ENCODE measurements at regions not wholly inside any gene's neighbourhood (a gene's known extent, or its start where the extent isn't known, plus 50 kb on each side); places are given as distances from the start of the nearest gene placed in this dataset.

DNA sequence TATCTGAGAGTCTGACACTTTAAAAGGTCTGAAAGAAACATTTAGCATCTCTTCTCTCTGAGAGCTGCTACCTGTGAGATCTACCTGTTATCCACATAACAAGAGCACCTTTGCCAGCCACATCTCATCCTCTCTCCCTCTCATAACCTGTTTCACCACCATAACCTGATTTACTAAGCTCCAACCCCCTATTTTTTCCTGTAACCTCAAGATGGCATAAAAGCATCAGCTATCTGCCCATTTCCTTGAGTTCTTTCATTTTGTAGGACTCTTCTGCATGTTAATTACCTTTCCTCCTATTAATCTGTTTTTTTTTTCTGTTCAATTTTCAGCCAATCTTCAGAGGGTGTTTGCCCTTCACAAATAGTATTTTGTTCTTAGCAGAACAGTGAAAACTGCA, 136.5 kb upstream of the KCNK1 start:
- Histone ChIP-seq H3K27me3 (ENCODE audit: control insufficient read depth in 2 of 2, insufficient read depth in 2 of 2, low read length in 2 of 2) (no peaks in the 10 kb centered on the region), H3K27ac (ENCODE audit: extremely low read depth, low read depth, low read length) (no peak overlapping the region), H3K79me2 (ENCODE audit: control insufficient read depth, insufficient read depth, low read length) (no peaks in the 10 kb centered on the region), H3K4me2 (ENCODE audit: insufficient read depth, low read length) (no peak overlapping the region), H3K9me1 (ENCODE audit: control insufficient read depth, insufficient read depth, low read length) (no peaks in the 10 kb centered on the region), H2AFZ (ENCODE audit: low read depth, low read length) (no peak overlapping the region), H3K9me3 (replicated peaks; ENCODE audit: control insufficient read depth, insufficient read depth, low read depth, low read length) (no peaks in the 10 kb centered on the region), H3K4me3 (no peak overlapping the region), H3K9ac (ENCODE audit: insufficient read depth in 1 of 2, low read depth in 2 of 2, low read length in 2 of 2) (no peak overlapping the region), H3K4me1 (replicated peaks in 1 of 2; ENCODE audit: control insufficient read depth in 2 of 2, insufficient read depth in 2 of 2, low read length in 2 of 2) (no peaks in the 10 kb centered on the region), H3K36me3 (ENCODE audit: control insufficient read depth, insufficient read depth, low read length) (no peaks in the 10 kb centered on the region), H4K20me1 (replicated peaks; ENCODE audit: control insufficient read depth, insufficient read depth, low read length) (no peaks in the 10 kb centered on the region)
- in situ Hi-C loops (cut with MboI): no loop called here
- FAIRE-seq (no peak), DNase-seq (ENCODE audit: extremely low read depth in 1 of 4, low spot score in 3 of 4) (no peak), ATAC-seq (no peak)
- TF ChIP-seq, protein P1, sequence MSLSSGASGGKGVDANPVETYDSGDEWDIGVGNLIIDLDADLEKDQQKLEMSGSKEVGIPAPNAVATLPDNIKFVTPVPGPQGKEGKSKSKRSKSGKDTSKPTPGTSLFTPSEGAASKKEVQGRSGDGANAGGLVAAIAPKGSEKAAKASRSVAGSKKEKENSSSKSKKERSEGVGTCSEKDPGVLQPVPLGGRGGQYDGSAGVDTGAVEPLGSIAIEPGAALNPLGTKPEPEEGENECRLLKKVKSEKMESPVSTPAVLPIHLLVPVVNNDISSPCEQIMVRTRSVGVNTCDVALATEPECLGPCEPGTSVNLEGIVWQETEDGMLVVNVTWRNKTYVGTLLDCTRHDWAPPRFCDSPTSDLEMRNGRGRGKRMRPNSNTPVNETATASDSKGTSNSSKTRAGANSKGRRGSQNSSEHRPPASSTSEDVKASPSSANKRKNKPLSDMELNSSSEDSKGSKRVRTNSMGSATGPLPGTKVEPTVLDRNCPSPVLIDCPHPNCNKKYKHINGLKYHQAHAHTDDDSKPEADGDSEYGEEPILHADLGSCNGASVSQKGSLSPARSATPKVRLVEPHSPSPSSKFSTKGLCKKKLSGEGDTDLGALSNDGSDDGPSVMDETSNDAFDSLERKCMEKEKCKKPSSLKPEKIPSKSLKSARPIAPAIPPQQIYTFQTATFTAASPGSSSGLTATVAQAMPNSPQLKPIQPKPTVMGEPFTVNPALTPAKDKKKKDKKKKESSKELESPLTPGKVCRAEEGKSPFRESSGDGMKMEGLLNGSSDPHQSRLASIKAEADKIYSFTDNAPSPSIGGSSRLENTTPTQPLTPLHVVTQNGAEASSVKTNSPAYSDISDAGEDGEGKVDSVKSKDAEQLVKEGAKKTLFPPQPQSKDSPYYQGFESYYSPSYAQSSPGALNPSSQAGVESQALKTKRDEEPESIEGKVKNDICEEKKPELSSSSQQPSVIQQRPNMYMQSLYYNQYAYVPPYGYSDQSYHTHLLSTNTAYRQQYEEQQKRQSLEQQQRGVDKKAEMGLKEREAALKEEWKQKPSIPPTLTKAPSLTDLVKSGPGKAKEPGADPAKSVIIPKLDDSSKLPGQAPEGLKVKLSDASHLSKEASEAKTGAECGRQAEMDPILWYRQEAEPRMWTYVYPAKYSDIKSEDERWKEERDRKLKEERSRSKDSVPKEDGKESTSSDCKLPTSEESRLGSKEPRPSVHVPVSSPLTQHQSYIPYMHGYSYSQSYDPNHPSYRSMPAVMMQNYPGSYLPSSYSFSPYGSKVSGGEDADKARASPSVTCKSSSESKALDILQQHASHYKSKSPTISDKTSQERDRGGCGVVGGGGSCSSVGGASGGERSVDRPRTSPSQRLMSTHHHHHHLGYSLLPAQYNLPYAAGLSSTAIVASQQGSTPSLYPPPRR (CRISPR knock-in tag; IDR thresholded peaks at IDR 0.05; ENCODE audit: borderline replicate concordance): no peak
- TF ChIP-seq CREBBP (IDR thresholded peaks at IDR 0.05; ENCODE audit: low read depth, low read length) (no peak), RAD21 (CRISPR knock-in tag; conservative IDR thresholded peaks at IDR 0.05 in 1 of 2, IDR thresholded peaks at IDR 0.05 in 1 of 2) (peak; percentile 34 to 46; a peak in 2 of 4 replicates), FOXK2 (conservative IDR thresholded peaks at IDR 0.05 in 1 of 2, IDR thresholded peaks at IDR 0.05 in 1 of 2; ENCODE audit: low read depth in 2 of 2) (no peak), NFATC3 (IDR thresholded peaks at IDR 0.05) (no peak), HNRNPLL (IDR thresholded peaks at IDR 0.05; ENCODE audit: low read depth, low read length, poor library complexity, severe bottlenecking) (no peak), CREB1 (IDR thresholded peaks at IDR 0.05) (no peak), CREB1 (CRISPR knock-in tag; IDR thresholded peaks at IDR 0.05) (no peak), DACH1 (IDR thresholded peaks at IDR 0.05; ENCODE audit: partially characterized antibody) (no peak), C11orf30 (IDR thresholded peaks at IDR 0.05; ENCODE audit: low read depth) (no peak), ZNF57 (CRISPR knock-in tag; IDR thresholded peaks at IDR 0.05) (no peak), ARID2 (IDR thresholded peaks at IDR 0.05) (no peak), NFIC (IDR thresholded peaks at IDR 0.05) (no peak)
- TF ChIP-seq, protein P2, sequence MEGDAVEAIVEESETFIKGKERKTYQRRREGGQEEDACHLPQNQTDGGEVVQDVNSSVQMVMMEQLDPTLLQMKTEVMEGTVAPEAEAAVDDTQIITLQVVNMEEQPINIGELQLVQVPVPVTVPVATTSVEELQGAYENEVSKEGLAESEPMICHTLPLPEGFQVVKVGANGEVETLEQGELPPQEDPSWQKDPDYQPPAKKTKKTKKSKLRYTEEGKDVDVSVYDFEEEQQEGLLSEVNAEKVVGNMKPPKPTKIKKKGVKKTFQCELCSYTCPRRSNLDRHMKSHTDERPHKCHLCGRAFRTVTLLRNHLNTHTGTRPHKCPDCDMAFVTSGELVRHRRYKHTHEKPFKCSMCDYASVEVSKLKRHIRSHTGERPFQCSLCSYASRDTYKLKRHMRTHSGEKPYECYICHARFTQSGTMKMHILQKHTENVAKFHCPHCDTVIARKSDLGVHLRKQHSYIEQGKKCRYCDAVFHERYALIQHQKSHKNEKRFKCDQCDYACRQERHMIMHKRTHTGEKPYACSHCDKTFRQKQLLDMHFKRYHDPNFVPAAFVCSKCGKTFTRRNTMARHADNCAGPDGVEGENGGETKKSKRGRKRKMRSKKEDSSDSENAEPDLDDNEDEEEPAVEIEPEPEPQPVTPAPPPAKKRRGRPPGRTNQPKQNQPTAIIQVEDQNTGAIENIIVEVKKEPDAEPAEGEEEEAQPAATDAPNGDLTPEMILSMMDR (IDR thresholded peaks at IDR 0.05 in 2 of 3, conservative IDR thresholded peaks at IDR 0.05 in 1 of 3; ENCODE audit: insufficient read depth in 2 of 3, low read depth in 1 of 3, low read length in 3 of 3): peak in 1 of 3 experiments; percentile 24; a peak in 1 of 6 replicates
- CTCF ChIA-PET (ENCODE audit: low intra/inter-chr PET ratio): no interaction called here
- intact Hi-C loops (cut with micrococcal nuclease): no loop called here
- BruUV-seq (replicated peaks): no TSS peak
- POLR2A ChIA-PET: no interaction called here
